Right cardiac atrium (tissue), 5 donors: ENCODE measurements at regions not wholly inside any gene's neighbourhood (a gene's known extent, or its start where the extent isn't known, plus 50 kb on each side); places are given as distances from the start of the nearest gene placed in this dataset.

Experiments
- ATAC-seq, 2 donors: fragments of 200-7000 bp; cut with Tn5 transposase; one replicate each; pipeline versions ENCODE4 v1.8.0 to v1.9.1; 2020; ENCODE audit warnings: moderate library complexity in 2 of 2, mild to moderate bottlenecking in 1 of 2
- DNase-seq, 3 donors: peaks; one replicate each; pipeline ENCODE4 v3.0.0-alpha.2; 2020
- H3K27ac ChIP-seq: one replicate; pipeline ENCODE4 v1.5.1; 2013; ENCODE audit warnings: mild to moderate bottlenecking, low read length, control low read depth, moderate library complexity
- H3K27me3 ChIP-seq: one replicate; pipeline ENCODE4 v1.6.1; 2013; ENCODE audit not compliant: control insufficient read depth, insufficient read depth
- H3K4me1 ChIP-seq: one replicate; pipeline ENCODE4 v1.6.1; 2013; ENCODE audit warnings: low read length; ENCODE audit not compliant: control insufficient read depth, insufficient read depth
- H3K4me3 ChIP-seq: one replicate; pipeline ENCODE4 v1.5.1; 2013; ENCODE audit warnings: low read length, control low read depth
- H3K9me3 ChIP-seq: one replicate; pipeline ENCODE4 v1.6.1; 2013; ENCODE audit warnings: low read length; ENCODE audit not compliant: control insufficient read depth
- WGBS: extraction: QIAGEN DNeasy Blood & Tissue Kit; methylation state at CpG from one replicate; pipeline ENCODE4 v1.1.7; 2013; 5-methylcytosine and 5-hydroxymethylcytosine counted together
- intact Hi-C, 4 donors: fragments of 100-400 bp; cut with DNase I; formaldehyde crosslinking; loops; one replicate each; pipeline versions ENCODE4 v1.11.0 to v1.14.0; 2022 to 2023
- donor health status: healthy with polysubstance abuse.
- donor health status: DM: no; HTN: yes; CAD: no.
- donor health status: DM: no; HTN: no; CAD: no.
- donor health status: DM: no; HTN: yes; CAD: no; lungs with severe emphysema.
- donor health status: DM: yes; HTN: yes; CAD: no.

DNA sequence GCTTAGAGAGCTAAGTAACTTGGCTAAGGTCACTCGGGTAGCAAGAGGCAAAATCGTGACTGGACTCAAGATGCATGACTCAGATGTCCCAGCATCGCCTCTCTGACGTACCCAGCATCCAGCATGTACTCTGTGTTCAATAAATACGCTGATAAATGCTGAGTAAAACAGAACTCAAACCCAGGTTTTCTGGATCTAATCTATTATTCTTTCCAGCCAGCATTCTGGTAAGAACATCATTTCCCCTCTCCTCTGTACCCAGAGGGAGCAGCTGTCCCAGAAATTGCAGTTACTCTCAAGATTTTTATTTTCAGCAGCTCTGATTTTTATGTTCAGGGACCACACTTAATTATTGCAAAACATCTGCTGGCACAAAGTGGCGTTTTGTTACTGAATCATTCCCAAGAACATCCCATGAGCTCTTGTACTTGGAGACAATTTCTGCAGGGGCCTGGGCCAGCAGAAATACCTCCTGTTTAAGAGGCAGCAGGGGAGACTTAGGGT lies 249.0 kb downstream of the PRDM2 start:
- DNase-seq: peak; percentile 61 to 88 (median 76)
- H3K4me1 ChIP-seq: peaks cover 3% of the 10 kb centered on the region
- intact Hi-C loops: no loop called here
- peak overlapping the region; percentile 96 for H3K27ac ChIP-seq
- no peak overlapping the region for H3K4me3 ChIP-seq
- ATAC-seq: peak; percentile 89 to 90
- 43% methylated on average over 6 of the region's 6 CpGs for WGBS
- no peaks in the 10 kb centered on the region for H3K27me3 ChIP-seq
- no peaks in the 10 kb centered on the region for H3K9me3 ChIP-seq

- ATAC-seq: peak in 1 of 2 donors; percentile 1
- DNase-seq: no peak
- H3K27ac ChIP-seq: peak overlapping the region; percentile 71
Observed at GRCh38 chr1:13949546-13949945, 249.6 kb downstream of the PRDM2 start.

GRCh38 chr1:13950637-13951036 lies 250.6 kb downstream of the PRDM2 start:
- DNase-seq (no peak), ATAC-seq (no peak)
- Histone ChIP-seq H3K4me1 (peaks cover 3% of the 10 kb centered on the region), H3K27ac (peak overlapping the region; percentile 53), H3K9me3 (no peaks in the 10 kb centered on the region), H3K27me3 (no peaks in the 10 kb centered on the region), H3K4me3 (no peak overlapping the region)
- intact Hi-C loops: loop anchor here in 1 of 4 donors (10.0 kb wide), 1 partner anchor 116 kb away; no protein-coding TSS in a partner anchor
- 61% methylated on average over 7 of the region's 7 CpGs for WGBS

More at GRCh38 chr1:13949546-13949945, 249.6 kb downstream of the PRDM2 start:
- WGBS: 65% methylated on average over 4 of the region's 4 CpGs
- Histone ChIP-seq H3K27me3 (no peaks in the 10 kb centered on the region), H3K4me1 (peaks cover 3% of the 10 kb centered on the region), H3K9me3 (no peaks in the 10 kb centered on the region), H3K4me3 (no peak overlapping the region)
- intact Hi-C loops: no loop called here

DNA sequence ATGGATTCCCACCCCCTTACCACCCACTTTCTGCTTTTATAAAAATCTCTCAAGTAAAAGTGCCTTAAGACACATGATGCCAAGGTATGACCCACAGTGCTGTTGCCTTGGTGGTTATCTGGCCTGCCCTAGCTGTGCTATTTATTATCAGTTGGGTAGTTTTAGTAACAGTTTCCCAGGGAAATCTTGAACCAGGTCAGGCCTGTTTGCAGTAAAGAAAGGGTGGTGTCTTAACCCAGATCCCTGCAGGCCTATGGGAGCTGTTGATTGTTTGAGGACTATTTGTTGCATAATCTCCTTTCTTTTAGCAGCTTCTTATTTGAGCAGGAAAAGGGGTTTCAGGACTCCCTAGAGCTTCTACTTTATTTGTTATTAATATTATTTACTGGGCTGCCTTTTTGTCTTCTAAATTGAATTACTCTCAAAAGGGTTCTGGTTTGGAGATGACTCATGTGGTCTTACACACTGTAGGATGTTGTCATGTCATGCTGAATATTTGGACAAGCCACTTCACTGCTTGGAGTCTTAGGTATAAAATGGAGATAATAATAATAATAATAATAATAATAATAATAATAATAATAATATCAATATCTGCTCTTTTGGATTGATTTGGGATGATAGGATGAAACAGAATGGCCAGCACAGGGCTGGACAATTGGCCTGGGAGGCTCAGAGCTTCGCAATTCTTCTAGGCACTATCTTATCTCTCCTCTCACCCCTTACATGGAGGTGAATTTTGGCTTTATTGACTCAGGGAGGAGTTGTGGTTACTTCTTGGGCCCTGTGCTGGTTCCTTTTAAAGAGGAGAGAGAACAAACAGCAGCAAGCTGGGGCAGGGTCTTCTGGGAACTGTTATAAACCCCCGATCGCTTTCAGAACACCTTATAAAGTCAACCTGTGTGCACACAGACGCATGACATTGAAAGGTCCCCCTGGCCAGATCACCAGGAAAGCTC lies 252.1 kb downstream of the PRDM2 start:
- H3K9me3 ChIP-seq: no peaks in the 10 kb centered on the region
- peaks cover 3% of the 10 kb centered on the region for H3K4me1 ChIP-seq
- H3K27ac ChIP-seq: peak overlapping the region; percentile 75
- intact Hi-C loops: loop anchor here in 1 of 4 donors (10.0 kb wide), 1 partner anchor 117 kb away; no protein-coding TSS in a partner anchor
- no peak overlapping the region for H3K4me3 ChIP-seq
- ATAC-seq (peak; percentile 26 to 48), DNase-seq (peak in 1 of 3 donors; percentile 58)
- WGBS: 53% methylated on average over 4 of the region's 4 CpGs
- no peaks in the 10 kb centered on the region for H3K27me3 ChIP-seq

- no peaks in the 10 kb centered on the region for H3K9me3 ChIP-seq
- peaks cover 3% of the 10 kb centered on the region for H3K4me1 ChIP-seq
- intact Hi-C loops: loop anchor here in 1 of 4 donors (10.0 kb wide), 1 partner anchor 118 kb away; no protein-coding TSS in a partner anchor
- ATAC-seq (no peak), DNase-seq (no peak)
- H3K27ac ChIP-seq: peak overlapping the region; percentile 52
- no peaks in the 10 kb centered on the region for H3K27me3 ChIP-seq
- no peak overlapping the region for H3K4me3 ChIP-seq
- 37% methylated on average over 5 of the region's 5 CpGs for WGBS
Observed at GRCh38 chr1:13952985-13953384, 253.0 kb downstream of the PRDM2 start.

DNA sequence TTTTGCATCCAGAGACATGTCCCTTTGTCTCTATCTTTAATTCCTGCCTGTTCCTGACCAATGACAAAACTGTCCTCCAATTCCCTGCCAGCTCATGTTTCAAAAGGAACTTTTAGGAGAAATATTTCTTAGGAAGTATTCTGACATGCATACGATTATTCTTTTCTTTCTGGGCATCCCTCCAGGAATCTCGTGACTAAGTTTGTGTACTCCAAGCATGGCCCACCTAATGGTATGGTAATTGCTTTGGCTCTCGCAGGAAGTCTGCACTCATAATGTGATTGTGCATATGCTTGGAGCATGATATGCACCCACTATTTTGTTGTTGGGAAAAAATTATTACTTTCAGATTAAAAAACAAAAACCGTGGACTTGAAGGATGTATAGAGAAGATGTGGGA lies 256.4 kb downstream of the PRDM2 start:
- Histone ChIP-seq H3K9me3 (no peaks in the 10 kb centered on the region), H3K27ac (no peak overlapping the region), H3K4me1 (peaks cover 1% of the 10 kb centered on the region), H3K27me3 (no peaks in the 10 kb centered on the region), H3K4me3 (no peak overlapping the region)
- no peak for ATAC-seq
- 39% methylated on average over 4 of the region's 4 CpGs for WGBS
- intact Hi-C loops: loop anchor here in 1 of 4 donors (10.0 kb wide), 1 partner anchor 122 kb away; no protein-coding TSS in a partner anchor
- no peak for DNase-seq

DNA sequence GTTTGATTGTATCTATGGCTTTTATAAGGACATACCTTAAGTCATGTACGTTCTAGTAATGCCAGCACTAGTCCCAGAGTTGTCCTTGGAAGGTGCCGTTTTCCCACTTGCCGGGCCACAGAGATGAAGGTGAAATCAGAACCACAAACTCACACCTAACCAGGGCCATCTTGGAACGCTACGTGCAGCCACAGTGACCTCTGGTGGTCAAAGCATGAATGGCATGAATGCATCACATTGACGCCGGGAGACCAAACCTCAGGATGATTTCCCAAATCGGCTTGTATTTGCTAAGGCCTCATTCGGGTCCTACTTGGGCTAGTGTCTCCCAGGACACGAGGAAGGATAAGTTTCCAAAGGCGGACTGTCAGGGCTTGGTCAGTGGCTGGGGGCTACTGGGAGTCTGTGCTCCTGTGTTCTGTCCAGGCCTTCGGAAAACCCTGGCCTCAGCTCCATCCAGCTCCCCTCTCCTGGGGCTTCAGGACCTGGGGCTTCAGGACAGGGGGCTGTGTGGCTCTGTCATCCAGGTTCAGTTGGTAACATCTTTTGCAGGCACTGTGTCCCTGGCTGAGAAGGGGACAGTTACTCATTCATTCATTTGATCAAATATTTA lies 260.5 kb downstream of the PRDM2 start:
- no peaks in the 10 kb centered on the region for H3K27me3 ChIP-seq
- H3K27ac ChIP-seq: no peak overlapping the region
- H3K4me3 ChIP-seq: no peak overlapping the region
- WGBS: 12% methylated on average over 12 of the region's 12 CpGs
- ATAC-seq: peak; percentile 57 to 76
- intact Hi-C loops: loop anchor here (2.0 to 10.0 kb wide), 4 partner anchors 293 to 1084 kb away; no protein-coding TSS in a partner anchor
- H3K4me1 ChIP-seq: no peaks in the 10 kb centered on the region
- DNase-seq: peak; percentile 59 to 86 (median 75)
- no peaks in the 10 kb centered on the region for H3K9me3 ChIP-seq

GRCh38 chr1:13964768-13965167 lies 264.8 kb downstream of the PRDM2 start:
- ATAC-seq: no peak

DNA sequence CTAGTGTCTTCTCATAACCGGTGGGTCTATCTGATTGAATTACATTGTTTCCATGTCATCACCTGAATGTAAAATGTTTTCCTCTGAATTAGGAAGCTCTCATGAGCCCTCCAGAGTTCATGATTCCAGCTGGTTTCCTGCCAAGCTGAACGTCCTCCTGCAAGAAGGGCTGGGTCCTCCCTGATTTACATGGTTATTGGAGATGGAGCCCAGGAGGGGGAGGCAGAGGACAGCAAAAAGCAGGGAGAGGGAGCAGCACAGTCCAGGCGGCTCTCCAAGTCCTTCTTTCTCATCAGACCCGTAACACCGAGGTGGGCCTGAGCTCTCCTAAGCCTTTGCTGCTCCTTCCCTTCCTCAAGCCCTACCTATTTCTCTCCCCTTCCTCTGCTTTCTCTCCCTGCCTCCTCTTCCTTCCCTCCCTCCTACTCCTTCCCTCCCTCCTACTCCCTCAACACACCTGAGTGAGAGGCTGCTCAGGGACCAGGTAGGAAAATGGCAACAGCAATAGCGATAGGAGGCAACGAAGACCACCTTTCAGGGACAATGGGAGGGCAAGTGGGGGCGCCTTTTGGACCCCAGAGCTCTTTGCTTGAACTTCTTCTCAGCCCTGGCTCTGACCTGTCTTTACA lies 265.9 kb downstream of the PRDM2 start:
- peaks cover 1% of the 10 kb centered on the region for H3K9me3 ChIP-seq
- no peak overlapping the region for H3K27ac ChIP-seq
- WGBS: 29% methylated on average over 8 of the region's 8 CpGs
- peak; percentile 81 to 83 for ATAC-seq
- peak; percentile 67 to 80 (median 75) for DNase-seq
- intact Hi-C loops: loop anchor here in 2 of 4 donors (5.0 to 10.0 kb wide), 2 partner anchors 1079 to 1081 kb away; no protein-coding TSS in a partner anchor
- H3K4me3 ChIP-seq: no peak overlapping the region
- no peaks in the 10 kb centered on the region for H3K4me1 ChIP-seq
- no peaks in the 10 kb centered on the region for H3K27me3 ChIP-seq

More at GRCh38 chr1:13964768-13965167, 264.8 kb downstream of the PRDM2 start:
- 71% methylated on average over 4 of the region's 4 CpGs for WGBS
- Histone ChIP-seq H3K27ac (no peak overlapping the region), H3K27me3 (no peaks in the 10 kb centered on the region), H3K4me1 (no peaks in the 10 kb centered on the region), H3K4me3 (no peak overlapping the region), H3K9me3 (no peaks in the 10 kb centered on the region)
- DNase-seq: no peak
- intact Hi-C loops: loop anchor here in 3 of 4 donors (5.0 to 10.0 kb wide), 3 partner anchors 297 to 1083 kb away; no protein-coding TSS in a partner anchor

DNA sequence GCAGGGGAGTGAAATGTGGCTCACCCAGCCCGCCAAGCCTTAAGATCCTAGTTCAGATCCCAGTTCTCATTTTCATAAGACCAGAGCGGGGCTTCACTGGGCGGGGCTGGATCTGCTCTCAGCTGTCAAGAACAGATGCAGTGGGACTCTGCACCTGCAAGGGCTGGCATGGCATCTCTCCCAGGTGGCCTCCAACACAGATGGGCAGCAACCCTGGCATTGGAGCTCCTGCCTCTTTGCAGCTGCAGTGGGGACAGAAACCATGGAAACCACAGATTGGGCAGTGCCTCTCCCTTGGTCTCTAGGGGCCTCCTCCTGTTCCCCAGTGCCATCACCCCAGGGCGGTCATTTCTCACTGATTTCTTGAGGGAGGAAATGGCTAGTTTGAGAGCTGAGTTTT lies 267.7 kb downstream of the PRDM2 start:
- Histone ChIP-seq H3K27ac (no peak overlapping the region), H3K27me3 (no peaks in the 10 kb centered on the region), H3K9me3 (peaks cover 2% of the 10 kb centered on the region), H3K4me3 (no peak overlapping the region), H3K4me1 (no peaks in the 10 kb centered on the region)
- DNase-seq (no peak), ATAC-seq (no peak)
- 83% methylated on average over 4 of the region's 4 CpGs for WGBS
- intact Hi-C loops: loop anchor here in 2 of 4 donors (5.0 to 10.0 kb wide), 2 partner anchors 1077 to 1080 kb away; no protein-coding TSS in a partner anchor
